ENCODE measurements at regions not wholly inside any gene's neighbourhood (a gene's known extent, or its start where the extent isn't known, plus 50 kb on each side); places are given as distances from the start of the nearest gene placed in this dataset.

DNA sequence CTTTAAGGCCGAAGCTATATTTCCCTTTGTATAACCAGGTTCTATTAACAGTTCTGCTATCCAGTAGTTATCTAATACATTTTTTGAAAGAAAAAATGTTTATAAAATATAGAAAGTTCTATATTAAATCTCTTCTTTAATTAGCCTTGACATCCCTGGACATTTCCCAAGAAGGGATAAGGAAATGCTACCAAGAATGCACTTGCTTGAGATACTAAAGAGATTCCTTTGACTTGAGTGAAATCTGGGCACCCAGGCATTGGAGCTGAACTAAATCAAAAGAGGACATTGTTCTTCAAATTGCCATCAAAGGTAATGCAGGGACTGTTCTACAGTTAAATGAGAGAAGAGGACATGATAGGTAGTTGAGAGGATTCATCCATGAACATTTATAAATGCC lies 535.9 kb upstream of the FAT3 start:
- no peak overlapping the region for H3K27ac ChIP-seq
- no peak overlapping the region for H3K9ac ChIP-seq
- H3K79me2 ChIP-seq (ENCODE audit: insufficient read depth, low read depth), result no peaks in the 10 kb centered on the region
- no peaks in the 10 kb centered on the region for H4K20me1 ChIP-seq (ENCODE audit: insufficient read depth)
- no peak overlapping the region for H2AFZ ChIP-seq (ENCODE audit: low read depth)
- H3K4me2 ChIP-seq, result no peak overlapping the region
- no peaks in the 10 kb centered on the region for H3K27me3 ChIP-seq (ENCODE audit: insufficient read depth, low read depth)
- TF ChIP-seq, protein P1, sequence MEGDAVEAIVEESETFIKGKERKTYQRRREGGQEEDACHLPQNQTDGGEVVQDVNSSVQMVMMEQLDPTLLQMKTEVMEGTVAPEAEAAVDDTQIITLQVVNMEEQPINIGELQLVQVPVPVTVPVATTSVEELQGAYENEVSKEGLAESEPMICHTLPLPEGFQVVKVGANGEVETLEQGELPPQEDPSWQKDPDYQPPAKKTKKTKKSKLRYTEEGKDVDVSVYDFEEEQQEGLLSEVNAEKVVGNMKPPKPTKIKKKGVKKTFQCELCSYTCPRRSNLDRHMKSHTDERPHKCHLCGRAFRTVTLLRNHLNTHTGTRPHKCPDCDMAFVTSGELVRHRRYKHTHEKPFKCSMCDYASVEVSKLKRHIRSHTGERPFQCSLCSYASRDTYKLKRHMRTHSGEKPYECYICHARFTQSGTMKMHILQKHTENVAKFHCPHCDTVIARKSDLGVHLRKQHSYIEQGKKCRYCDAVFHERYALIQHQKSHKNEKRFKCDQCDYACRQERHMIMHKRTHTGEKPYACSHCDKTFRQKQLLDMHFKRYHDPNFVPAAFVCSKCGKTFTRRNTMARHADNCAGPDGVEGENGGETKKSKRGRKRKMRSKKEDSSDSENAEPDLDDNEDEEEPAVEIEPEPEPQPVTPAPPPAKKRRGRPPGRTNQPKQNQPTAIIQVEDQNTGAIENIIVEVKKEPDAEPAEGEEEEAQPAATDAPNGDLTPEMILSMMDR (conservative IDR thresholded peaks at IDR 0.05; ENCODE audit: low read depth, low read length), result no peak
- H3K4me3 ChIP-seq (IDR thresholded peaks at IDR 0.05; ENCODE audit: insufficient read depth, low read depth, low read length), result no peak overlapping the region
- H3K4me1 ChIP-seq (ENCODE audit: low read depth, poor library complexity, severe bottlenecking), result no peaks in the 10 kb centered on the region
- H3K36me3 ChIP-seq (ENCODE audit: insufficient read depth), result no peaks in the 10 kb centered on the region

DNA sequence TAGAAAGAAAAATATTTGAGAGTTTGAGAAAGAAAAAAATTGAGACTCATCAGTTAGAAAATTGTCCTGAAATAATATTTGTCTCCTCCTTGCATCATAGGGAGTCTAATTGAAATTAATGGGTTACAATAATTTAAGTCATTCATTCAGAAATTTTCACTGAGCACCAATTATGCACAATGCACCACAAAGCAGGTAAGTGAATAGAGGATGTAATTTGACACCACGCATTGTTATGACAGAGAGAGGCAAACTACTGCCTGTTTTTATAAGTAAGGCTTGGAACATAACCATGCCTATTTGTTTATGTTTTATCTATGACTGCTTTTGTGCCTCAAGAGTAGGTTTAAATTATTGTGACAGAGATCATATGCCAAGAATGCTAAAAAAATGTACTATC lies 537.9 kb upstream of the FAT3 start:
- Histone ChIP-seq H3K4me2 (no peak overlapping the region), H3K27ac (no peak overlapping the region), H3K4me1 (ENCODE audit: low read depth, poor library complexity, severe bottlenecking) (no peaks in the 10 kb centered on the region), H3K27me3 (ENCODE audit: insufficient read depth, low read depth) (no peaks in the 10 kb centered on the region), H3K4me3 (IDR thresholded peaks at IDR 0.05; ENCODE audit: insufficient read depth, low read depth, low read length) (no peak overlapping the region), H3K36me3 (ENCODE audit: insufficient read depth) (no peaks in the 10 kb centered on the region), H3K79me2 (ENCODE audit: insufficient read depth, low read depth) (no peaks in the 10 kb centered on the region), H3K9ac (no peak overlapping the region), H2AFZ (ENCODE audit: low read depth) (no peak overlapping the region), H4K20me1 (ENCODE audit: insufficient read depth) (no peaks in the 10 kb centered on the region)
- TF ChIP-seq, protein P1 (conservative IDR thresholded peaks at IDR 0.05; ENCODE audit: low read depth, low read length), result no peak

DNA sequence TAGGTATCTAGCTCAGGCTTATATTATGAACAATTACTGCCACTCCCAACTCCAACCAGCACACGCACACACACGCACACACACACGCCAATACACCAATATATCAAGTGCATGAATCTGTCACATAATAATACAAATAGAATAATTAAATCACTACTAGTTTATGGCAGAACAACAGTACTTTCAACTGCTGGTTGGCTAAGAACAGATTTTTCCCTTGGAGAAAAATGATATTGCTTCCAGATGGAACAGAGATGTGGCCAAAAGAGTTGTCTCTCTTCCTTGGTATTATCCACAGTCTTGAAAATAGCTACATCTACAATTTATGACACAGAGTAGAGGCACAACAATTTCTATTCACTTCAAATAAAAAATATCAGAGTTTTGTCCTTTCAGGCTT lies 538.3 kb upstream of the FAT3 start:
- H3K27ac ChIP-seq, result no peak overlapping the region
- TF ChIP-seq, protein P1 (conservative IDR thresholded peaks at IDR 0.05; ENCODE audit: low read depth, low read length), result no peak

DNA sequence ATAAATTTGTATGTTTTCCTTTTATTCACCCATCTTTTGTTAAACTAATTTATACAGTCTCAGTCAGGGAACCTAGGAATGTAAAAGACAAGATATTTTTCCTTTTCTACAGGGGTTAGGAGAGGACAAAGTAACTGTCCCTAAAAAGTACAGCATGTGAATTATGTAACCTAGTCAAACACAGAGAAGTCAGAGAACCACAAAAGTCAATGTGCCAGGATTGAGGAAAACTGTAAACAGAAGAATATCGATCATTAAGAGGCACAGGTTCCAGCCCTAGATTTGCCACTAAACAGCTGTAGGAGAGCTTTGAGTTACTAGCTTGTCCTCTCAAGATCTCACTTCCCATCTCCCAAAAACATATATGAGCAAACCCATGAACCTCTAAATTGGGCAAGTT lies 550.9 kb upstream of the FAT3 start:
- Histone ChIP-seq H4K20me1 (ENCODE audit: insufficient read depth) (no peaks in the 10 kb centered on the region), H3K9ac (no peak overlapping the region), H3K4me1 (ENCODE audit: low read depth, poor library complexity, severe bottlenecking) (no peaks in the 10 kb centered on the region), H3K27me3 (ENCODE audit: insufficient read depth, low read depth) (no peaks in the 10 kb centered on the region), H3K4me3 (IDR thresholded peaks at IDR 0.05; ENCODE audit: insufficient read depth, low read depth, low read length) (no peak overlapping the region), H3K36me3 (ENCODE audit: insufficient read depth) (no peaks in the 10 kb centered on the region), H2AFZ (ENCODE audit: low read depth) (no peak overlapping the region), H3K4me2 (no peak overlapping the region), H3K79me2 (ENCODE audit: insufficient read depth, low read depth) (no peaks in the 10 kb centered on the region), H3K27ac (no peak overlapping the region)
- TF ChIP-seq, protein P1 (conservative IDR thresholded peaks at IDR 0.05; ENCODE audit: low read depth, low read length), result no peak

More for the DNA sequence above, 538.3 kb upstream of the FAT3 start:
- no peaks in the 10 kb centered on the region for H3K4me1 ChIP-seq (ENCODE audit: low read depth, poor library complexity, severe bottlenecking)
- no peak overlapping the region for H3K9ac ChIP-seq
- H2AFZ ChIP-seq (ENCODE audit: low read depth), result no peak overlapping the region
- no peaks in the 10 kb centered on the region for H4K20me1 ChIP-seq (ENCODE audit: insufficient read depth)
- no peak overlapping the region for H3K4me3 ChIP-seq (IDR thresholded peaks at IDR 0.05; ENCODE audit: insufficient read depth, low read depth, low read length)
- H3K4me2 ChIP-seq, result no peak overlapping the region
- no peaks in the 10 kb centered on the region for H3K27me3 ChIP-seq (ENCODE audit: insufficient read depth, low read depth)
- no peaks in the 10 kb centered on the region for H3K79me2 ChIP-seq (ENCODE audit: insufficient read depth, low read depth)
- H3K36me3 ChIP-seq (ENCODE audit: insufficient read depth), result no peaks in the 10 kb centered on the region
